ENCODE measurements at regions not wholly inside any gene's neighbourhood (a gene's known extent, or its start where the extent isn't known, plus 50 kb on each side); places are given as distances from the start of the nearest gene placed in this dataset.
A peak's percentile ranks its signal among the peaks of the same experiment; 100 is the strongest.

- H3K9ac ChIP-seq, result no peak overlapping the region
- no peaks in the 10 kb centered on the region for H3F3A ChIP-seq (ENCODE audit: low read depth)
- no peak for DNase-seq (ENCODE audit: low spot score)
- H3K79me2 ChIP-seq (ENCODE audit: low read depth), result no peaks in the 10 kb centered on the region
- no peak overlapping the region for H3K27ac Mint-ChIP-seq
- no peaks in the 10 kb centered on the region for H3K27me3 ChIP-seq
- H3K4me3 ChIP-seq, result no peak overlapping the region
- H3K9me3 ChIP-seq (ENCODE audit: low read depth), result no peaks in the 10 kb centered on the region
- no peaks in the 10 kb centered on the region for H3K4me1 ChIP-seq
- no peaks in the 10 kb centered on the region for H3K36me3 ChIP-seq
- H3K27me3 Mint-ChIP-seq (ENCODE audit: insufficient read depth, low read depth), result no peaks in the 10 kb centered on the region
- H3K4me3 Mint-ChIP-seq, result no peak overlapping the region
- H4K20me1 ChIP-seq (ENCODE audit: low read depth), result no peaks in the 10 kb centered on the region
- H3K4me1 Mint-ChIP-seq, result no peaks in the 10 kb centered on the region
- no peaks in the 10 kb centered on the region for H3K36me3 Mint-ChIP-seq
- no peak overlapping the region for H3K27ac ChIP-seq
- no peaks in the 10 kb centered on the region for H3K9me3 Mint-ChIP-seq
- H3K4me2 ChIP-seq, result no peak overlapping the region
- H2AFZ ChIP-seq (replicated peaks), result no peak overlapping the region
- TF ChIP-seq EZH2 (IDR thresholded peaks at IDR 0.05) (no peak), EZH2phosphoT487 (IDR thresholded peaks at IDR 0.05) (no peak)
These were observed 103.5 kb upstream of the CCDC54 start for GRCh38 chr3:107273771-107274170.

GRCh38 chr3:107275511-107275910 is 101.7 kb upstream of the CCDC54 start:
- H3K4me3 Mint-ChIP-seq, result no peak overlapping the region
- no peaks in the 10 kb centered on the region for H3K27me3 ChIP-seq
- H3K27ac ChIP-seq, result no peak overlapping the region
- TF ChIP-seq CTCF (IDR thresholded peaks at IDR 0.05) (no peak), EZH2phosphoT487 (IDR thresholded peaks at IDR 0.05) (no peak), EZH2 (IDR thresholded peaks at IDR 0.05) (no peak)
- no peak overlapping the region for H3K9ac ChIP-seq
- H3K27ac Mint-ChIP-seq, result no peak overlapping the region
- DNase-seq (ENCODE audit: low spot score), result no peak
- H3K79me2 ChIP-seq (ENCODE audit: low read depth), result no peaks in the 10 kb centered on the region
- H3K27me3 Mint-ChIP-seq (ENCODE audit: insufficient read depth, low read depth), result no peaks in the 10 kb centered on the region
- H3K4me3 ChIP-seq, result no peak overlapping the region
- no peaks in the 10 kb centered on the region for H4K20me1 ChIP-seq (ENCODE audit: low read depth)
- no peaks in the 10 kb centered on the region for H3F3A ChIP-seq (ENCODE audit: low read depth)
- no peaks in the 10 kb centered on the region for H3K36me3 ChIP-seq
- no peaks in the 10 kb centered on the region for H3K4me1 Mint-ChIP-seq
- no peaks in the 10 kb centered on the region for H3K4me1 ChIP-seq
- no peak overlapping the region for H2AFZ ChIP-seq (replicated peaks)
- H3K4me2 ChIP-seq, result no peak overlapping the region
- peaks cover 2% of the 10 kb centered on the region for H3K9me3 Mint-ChIP-seq
- H3K36me3 Mint-ChIP-seq, result no peaks in the 10 kb centered on the region
- no peaks in the 10 kb centered on the region for H3K9me3 ChIP-seq (ENCODE audit: low read depth)

- Histone ChIP-seq H2AFZ (replicated peaks) (no peak overlapping the region), H3K4me2 (no peak overlapping the region), H4K20me1 (ENCODE audit: low read depth) (no peaks in the 10 kb centered on the region), H3K27me3 (no peaks in the 10 kb centered on the region), H3K4me3 (no peak overlapping the region), H3K9ac (no peak overlapping the region), H3K9me3 (ENCODE audit: low read depth) (no peaks in the 10 kb centered on the region), H3F3A (ENCODE audit: low read depth) (no peaks in the 10 kb centered on the region), H3K36me3 (no peaks in the 10 kb centered on the region), H3K4me1 (peaks cover 13% of the 10 kb centered on the region), H3K27ac (no peak overlapping the region), H3K79me2 (ENCODE audit: low read depth) (no peaks in the 10 kb centered on the region)
- peak; percentile 20 for DNase-seq (ENCODE audit: low spot score)
- H3K27ac Mint-ChIP-seq, result no peak overlapping the region
- H3K27me3 Mint-ChIP-seq (ENCODE audit: insufficient read depth, low read depth), result peaks cover 4% of the 10 kb centered on the region
- H3K9me3 Mint-ChIP-seq, result peaks cover 9% of the 10 kb centered on the region
- H3K4me3 Mint-ChIP-seq, result peak overlapping the region; percentile 8
- no peaks in the 10 kb centered on the region for H3K36me3 Mint-ChIP-seq
- H3K4me1 Mint-ChIP-seq, result peaks cover 23% of the 10 kb centered on the region
- TF ChIP-seq EZH2 (IDR thresholded peaks at IDR 0.05), result no peak
- TF ChIP-seq EZH2phosphoT487 (IDR thresholded peaks at IDR 0.05), result no peak
- TF ChIP-seq CTCF (IDR thresholded peaks at IDR 0.05), result no peak
These were observed 93.3 kb upstream of the CCDC54 start for GRCh38 chr3:107283948-107284347.

GRCh38 chr3:107284612-107285011 is 92.6 kb upstream of the CCDC54 start:
- no peak for DNase-seq (ENCODE audit: low spot score)
- peaks cover 7% of the 10 kb centered on the region for H3K9me3 Mint-ChIP-seq
- peaks cover 4% of the 10 kb centered on the region for H3K27me3 Mint-ChIP-seq (ENCODE audit: insufficient read depth, low read depth)
- Histone ChIP-seq H2AFZ (replicated peaks) (no peak overlapping the region), H3K36me3 (no peaks in the 10 kb centered on the region), H4K20me1 (ENCODE audit: low read depth) (no peaks in the 10 kb centered on the region), H3K9me3 (ENCODE audit: low read depth) (no peaks in the 10 kb centered on the region), H3F3A (ENCODE audit: low read depth) (no peaks in the 10 kb centered on the region), H3K27ac (no peak overlapping the region), H3K4me2 (no peak overlapping the region), H3K79me2 (ENCODE audit: low read depth) (no peaks in the 10 kb centered on the region), H3K27me3 (no peaks in the 10 kb centered on the region), H3K4me1 (peaks cover 13% of the 10 kb centered on the region), H3K9ac (no peak overlapping the region), H3K4me3 (no peak overlapping the region)
- no peaks in the 10 kb centered on the region for H3K36me3 Mint-ChIP-seq
- no peak for TF ChIP-seq EZH2phosphoT487 (IDR thresholded peaks at IDR 0.05)
- no peak for TF ChIP-seq CTCF (IDR thresholded peaks at IDR 0.05)
- no peak for TF ChIP-seq EZH2 (IDR thresholded peaks at IDR 0.05)
- no peak overlapping the region for H3K4me3 Mint-ChIP-seq
- no peak overlapping the region for H3K27ac Mint-ChIP-seq
- peaks cover 23% of the 10 kb centered on the region for H3K4me1 Mint-ChIP-seq

Data from neural progenitor cell (in vitro differentiated cells).